GM12878 (cell line): ENCODE measurements at regions not wholly inside any gene's neighbourhood (a gene's known extent, or its start where the extent isn't known, plus 50 kb on each side); places are given as distances from the start of the nearest gene placed in this dataset.

Experiments used
- ATAC-seq: fragments of 200-7000 bp; cut with Tn5 transposase; 3 replicates; pipeline ENCODE4 v1.9.1; 2020; ENCODE audit warnings: mild to moderate bottlenecking, moderate library complexity
- BruUV-seq: library from RNA; stranded (reverse); fragments of 400-500 nt; replicated peaks from 2 replicates; lab custom pipeline; 2021; lab: Mats Ljungman, UMichigan
- CTCF ChIA-PET: fragments of 300-600 bp; sonication (Branson Sonifier 250); formaldehyde crosslinking; extraction: SDS; loops from one replicate; lab custom pipeline; 2021; ENCODE audit warnings: inconsistent platforms; lab: Yijun Ruan, JAX
- POLR2A ChIA-PET: fragments of 350-600 bp; formaldehyde crosslinking; extraction: SDS; loops from one replicate; lab custom pipeline; 2021; ENCODE audit warnings: inconsistent platforms; lab: Charles Lee
- RAD21 ChIA-PET: fragments of 300-600 bp; sonication (Branson Sonifier 250); formaldehyde crosslinking; loops from one replicate; lab custom pipeline; 2023; ENCODE audit warnings: antibody characterized with exemption; ENCODE audit not compliant: unreplicated experiment; lab: Charles Lee
- SMC1A ChIA-PET: fragments of 300-600 bp; sonication (Branson Sonifier 250); formaldehyde crosslinking; loops from one replicate; lab custom pipeline; 2023; ENCODE audit not compliant: unreplicated experiment, uncharacterized antibody; lab: Charles Lee
- DNase-seq: peaks from one replicate; pipeline ENCODE4 v3.0.0-alpha.2; 2011; ENCODE audit warnings: low read depth, low spot score
- FAIRE-seq: peaks from 3 replicates; lab custom pipeline; 2011; peaks lifted over from hg19 to GRCh38; lab: Jason Lieb, UNC
- H2AFZ ChIP-seq: 2 replicates; pipeline ENCODE4 v1.6.0; 2011; ENCODE audit warnings: low read depth, low read length, control low read depth; ENCODE audit not compliant: control insufficient read depth
- H3K27ac ChIP-seq: 2 replicates; pipeline ENCODE4 v1.5.1; 2011; ENCODE audit warnings: control low read depth; ENCODE audit not compliant: control insufficient read depth, insufficient read depth
- H3K27me3 ChIP-seq, 2 experiments: replicated peaks in 1 of 2; 2 replicates each; pipeline versions ENCODE4 v1.6.0 to v1.6.1; 2011; ENCODE audit warnings: low read length in 1 of 2; ENCODE audit not compliant: control insufficient read depth in 2 of 2, insufficient read depth in 2 of 2
- H3K36me3 ChIP-seq, 2 experiments: 2 replicates each; pipeline ENCODE4 v1.5.1; 2011; ENCODE audit warnings: low read length in 1 of 2; ENCODE audit not compliant: control insufficient read depth in 2 of 2, insufficient read depth in 2 of 2
- H3K4me1 ChIP-seq: 2 replicates; pipeline ENCODE4 v1.6.1; 2011; ENCODE audit warnings: mild to moderate bottlenecking, low read length, moderate library complexity, mixed read lengths; ENCODE audit not compliant: control insufficient read depth, insufficient read depth
- H3K4me2 ChIP-seq: 2 replicates; pipeline ENCODE4 v1.6.0; 2011; ENCODE audit warnings: control low read depth; ENCODE audit not compliant: control insufficient read depth, insufficient read depth
- H3K4me3 ChIP-seq: fragments of 200-600 bp; sonication (generic); 2 replicates; pipeline ENCODE4 v1.5.1; 2016
- H3K79me2 ChIP-seq: 2 replicates; pipeline ENCODE4 v1.6.0; 2011; ENCODE audit warnings: low read length; ENCODE audit not compliant: control insufficient read depth, insufficient read depth
- H3K9ac ChIP-seq: 2 replicates; pipeline ENCODE4 v1.8.0; 2011; ENCODE audit warnings: low read length, control low read depth, mixed read lengths; ENCODE audit not compliant: control insufficient read depth, insufficient read depth
- H3K9me3 ChIP-seq: replicated peaks from 3 replicates; pipeline ENCODE4 v1.5.1; 2011; ENCODE audit warnings: mild to moderate bottlenecking, low read length; ENCODE audit not compliant: control insufficient read depth, insufficient read depth
- H4K20me1 ChIP-seq: 2 replicates; pipeline ENCODE4 v1.6.0; 2011; ENCODE audit not compliant: control insufficient read depth, insufficient read depth
- BACH1 ChIP-seq: fragments of 450-650 bp; IDR thresholded peaks from 2 replicates; pipeline ENCODE4 v1.6.1; 2017; ENCODE audit warnings: mild to moderate bottlenecking, borderline replicate concordance
- BRCA1 ChIP-seq: IDR thresholded peaks from 2 replicates; pipeline ENCODE4 v1.6.1; 2011; ENCODE audit warnings: low read depth, low read length, improper control_type of control experiment
- CBFB ChIP-seq: IDR thresholded peaks from 2 replicates; pipeline ENCODE4 v1.6.1; 2016; ENCODE audit warnings: antibody characterized with exemption, low read depth
- GABPA ChIP-seq: IDR thresholded peaks from 2 replicates; pipeline ENCODE4 v1.6.1; 2014; ENCODE audit warnings: antibody characterized with exemption, low read depth, mild to moderate bottlenecking, inconsistent platforms
- GATAD2B ChIP-seq: fragments of 450-650 bp; conservative IDR thresholded peaks from 2 replicates; pipeline ENCODE4 v1.6.1; 2017; ENCODE audit warnings: low read depth, mild to moderate bottlenecking, moderate library complexity
- HDGF ChIP-seq: fragments of 450-650 bp; IDR thresholded peaks from 2 replicates; pipeline ENCODE4 v1.6.1; 2016; ENCODE audit warnings: antibody characterized with exemption
- IKZF2 ChIP-seq, 2 experiments: fragments of 450-650 bp; IDR thresholded peaks; 2 replicates each; pipeline ENCODE4 v1.6.1; 2017; ENCODE audit warnings: mild to moderate bottlenecking in 2 of 2, moderate library complexity in 2 of 2
- MAX ChIP-seq: IDR thresholded peaks from 2 replicates; pipeline ENCODE4 v1.6.1; 2012; ENCODE audit warnings: low read depth, low read length, improper control_type of control experiment
- NFYA ChIP-seq: IDR thresholded peaks from 2 replicates; pipeline ENCODE4 v1.6.1; 2011; ENCODE audit warnings: low read depth, mild to moderate bottlenecking, low read length, improper control_type of control experiment, borderline replicate concordance
- NR2C1 ChIP-seq: fragments of 450-650 bp; IDR thresholded peaks from 2 replicates; pipeline ENCODE4 v1.6.1; 2017; ENCODE audit warnings: antibody characterized with exemption, mild to moderate bottlenecking, moderate library complexity
- PAX5 ChIP-seq: IDR thresholded peaks from 2 replicates; pipeline ENCODE4 v1.6.1; 2011; ENCODE audit warnings: low read depth, low read length, borderline replicate concordance
- SREBF1 ChIP-seq: IDR thresholded peaks from 2 replicates; pipeline ENCODE4 v1.6.1; 2012; ENCODE audit warnings: mild to moderate bottlenecking, low read length
- SUPT20H ChIP-seq: IDR thresholded peaks from 2 replicates; pipeline ENCODE4 v1.6.1; 2011; ENCODE audit warnings: low read depth, mild to moderate bottlenecking, low read length, moderate library complexity, borderline replicate concordance; ENCODE audit not compliant: control insufficient read depth
- TBL1XR1 ChIP-seq: IDR thresholded peaks from 2 replicates; pipeline ENCODE4 v1.6.1; 2012; ENCODE audit warnings: low read depth, low read length, improper control_type of control experiment
- TCF3 ChIP-seq: IDR thresholded peaks from 2 replicates; pipeline ENCODE4 v1.6.1; 2012; ENCODE audit warnings: low read depth, mild to moderate bottlenecking, low read length, borderline replicate concordance; ENCODE audit not compliant: insufficient read depth
- TCF7 ChIP-seq: IDR thresholded peaks from 2 replicates; pipeline ENCODE4 v1.6.1; 2014; ENCODE audit warnings: antibody characterized with exemption, borderline replicate concordance
- USF1 ChIP-seq: IDR thresholded peaks from 2 replicates; pipeline ENCODE4 v1.6.1; 2011; ENCODE audit warnings: borderline replicate concordance, low read depth, mild to moderate bottlenecking, moderate library complexity, mixed read lengths, low read length; ENCODE audit not compliant: insufficient read depth; ENCODE audit errors: extremely low read length
- WGBS: methylation state at CpG from one replicate; pipeline ENCODE4 v1.1.6; 2016; ENCODE audit warnings: low lambda C conversion rate; ENCODE audit not compliant: insufficient replicate concordance, insufficient coverage; ENCODE audit errors: missing lambda C conversion rate; 5-methylcytosine and 5-hydroxymethylcytosine counted together
- in situ Hi-C: fragments of 300-500 bp; cut with MboI; formaldehyde crosslinking; loops from 9 replicates; pipeline ENCODE4 v1.14.3; 2018; ENCODE audit warnings: mixed read lengths
- intact Hi-C: fragments of 100-400 bp; cut with micrococcal nuclease; formaldehyde crosslinking; loops from one replicate; pipeline ENCODE4 v1.14.2; 2022; ENCODE audit not compliant: unreplicated experiment

GRCh38 chr2:156023229-156023869 lies 309.2 kb downstream of the NR4A2 start (continued):
- TF ChIP-seq SUPT20H = no peak
- TF ChIP-seq, all 136 proteins: peak for 0

DNA sequence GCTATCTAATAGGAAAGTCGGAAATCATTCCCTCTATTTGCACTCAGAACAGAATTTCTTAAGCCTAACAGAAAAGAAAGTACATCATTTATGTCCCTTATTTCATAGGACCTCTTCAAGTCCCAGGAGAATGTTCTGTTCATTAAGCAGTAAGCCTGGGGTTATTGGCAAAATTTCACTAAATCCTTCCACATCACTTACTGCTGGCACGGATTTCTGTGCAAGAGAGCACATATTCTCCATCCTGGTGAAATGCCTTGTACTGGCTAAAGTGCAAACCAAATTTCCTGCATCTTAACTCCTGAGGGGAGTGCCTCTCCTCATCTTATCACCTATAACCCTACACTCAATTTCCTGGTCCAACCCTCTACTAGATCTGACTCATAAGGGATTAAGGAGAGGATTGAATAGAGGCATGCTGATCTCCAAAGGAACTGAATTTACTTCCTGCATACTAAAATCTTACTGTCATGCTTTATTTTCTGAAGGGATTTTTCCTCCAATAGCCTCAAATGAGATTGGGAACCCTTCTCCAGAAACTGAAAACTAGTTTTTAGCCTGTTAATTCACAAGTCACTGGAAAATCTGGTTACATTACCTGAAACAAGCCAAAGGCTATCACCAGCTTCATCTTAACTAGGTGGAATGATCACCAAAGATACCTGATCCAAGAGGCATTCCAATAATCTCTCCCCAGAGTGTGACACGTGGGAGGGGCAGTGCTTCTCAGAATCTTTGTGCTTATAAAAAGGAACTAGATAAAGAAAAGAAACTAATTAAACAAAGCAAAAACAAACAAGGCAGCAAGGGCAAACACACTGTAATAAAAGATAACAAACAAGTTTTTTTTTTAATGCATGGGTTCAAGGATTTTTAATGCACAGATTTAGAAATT lies 311.1 kb downstream of the NR4A2 start:
- Histone ChIP-seq H3K4me3 (no peak overlapping the region), H3K79me2 (no peaks in the 10 kb centered on the region), H3K4me2 (no peak overlapping the region), H3K9me3 (no peaks in the 10 kb centered on the region), H3K27ac (no peak overlapping the region), H3K36me3 (no peaks in the 10 kb centered on the region), H3K4me1 (no peaks in the 10 kb centered on the region), H3K27me3 (no peaks in the 10 kb centered on the region), H2AFZ (no peak overlapping the region), H3K9ac (no peak overlapping the region), H4K20me1 (no peaks in the 10 kb centered on the region)
- ChIA-PET SMC1A (no interaction called here), CTCF (no interaction called here), POLR2A (no interaction called here), RAD21 (no interaction called here)
- no peak for ATAC-seq
- in situ Hi-C loops = no loop called here
- FAIRE-seq = no peak
- BruUV-seq = no TSS peak
- intact Hi-C loops = no loop called here
- WGBS = 2% methylated on average over 3 of the region's 3 CpGs
- no peak for DNase-seq
- no peak for TF ChIP-seq TBL1XR1
- no peak for TF ChIP-seq GABPA
- no peak for TF ChIP-seq IKZF2 (IDR thresholded peaks at IDR 0.05)
- TF ChIP-seq BRCA1 = no peak
- no peak for TF ChIP-seq HDGF
- no peak for TF ChIP-seq NR2C1
- TF ChIP-seq CBFB = no peak
- no peak for TF ChIP-seq NFYA
- no peak for TF ChIP-seq TCF3
- no peak for TF ChIP-seq MAX
- no peak for TF ChIP-seq PAX5
- no peak for TF ChIP-seq GATAD2B
- no peak for TF ChIP-seq TCF7
- no peak for TF ChIP-seq BACH1
- TF ChIP-seq USF1 = no peak
- no peak for TF ChIP-seq SREBF1
